WI38 (cell line): ENCODE measurements at regions not wholly inside any gene's neighbourhood (a gene's known extent, or its start where the extent isn't known, plus 50 kb on each side); places are given as distances from the start of the nearest gene placed in this dataset.

Experiments used
- H3K4me3 ChIP-seq: 2 replicates; pipeline ENCODE4 v1.5.1; 2011; ENCODE audit warnings: low read depth, mild to moderate bottlenecking, control low read depth, low read length
- CTCF ChIP-seq: IDR thresholded peaks from 2 replicates; pipeline ENCODE4 v1.5.1; 2012; ENCODE audit warnings: low read depth, mild to moderate bottlenecking, control low read depth, low read length

GRCh38 chr15:70172566-70173225 lies 75.0 kb upstream of the TLE3 start:
- no peak for TF ChIP-seq CTCF
- H3K4me3 ChIP-seq = no peak overlapping the region

- TF ChIP-seq CTCF = no peak
- no peak overlapping the region for H3K4me3 ChIP-seq
Measured at GRCh38 chr15:70172124-70172523, 74.4 kb upstream of the TLE3 start.

GRCh38 chr15:70171256-70171886 lies 73.7 kb upstream of the TLE3 start:
- no peak overlapping the region for H3K4me3 ChIP-seq
- TF ChIP-seq CTCF = no peak

GRCh38 chr15:70170096-70170699 lies 72.5 kb upstream of the TLE3 start:
- no peak for TF ChIP-seq CTCF
- H3K4me3 ChIP-seq = no peak overlapping the region

GRCh38 chr15:70169147-70169546 lies 71.4 kb upstream of the TLE3 start:
- TF ChIP-seq CTCF = no peak
- no peak overlapping the region for H3K4me3 ChIP-seq

GRCh38 chr15:70167155-70167554 lies 69.4 kb upstream of the TLE3 start:
- TF ChIP-seq CTCF = no peak
- no peak overlapping the region for H3K4me3 ChIP-seq

GRCh38 chr15:70166506-70167087 lies 68.9 kb upstream of the TLE3 start:
- H3K4me3 ChIP-seq = no peak overlapping the region
- TF ChIP-seq CTCF = no peak
